Gastrocnemius medialis (tissue), 4 donors: ENCODE measurements at regions not wholly inside any gene's neighbourhood (a gene's known extent, or its start where the extent isn't known, plus 50 kb on each side); places are given as distances from the start of the nearest gene placed in this dataset.
A peak's percentile ranks its signal among the peaks of the same experiment; 100 is the strongest.

Experiments
- ATAC-seq, 2 donors: fragments of 150-250 bp; one replicate each; pipeline ENCODE4 v1.9.1; 2016
- DNase-seq, 2 donors: peaks; one replicate each; pipeline ENCODE4 v3.0.0-alpha.2; 2019
- H3K27ac ChIP-seq, 4 donors: fragments of 200-600 bp; sonication (generic); 1 replicate in 1 of 4; 2 replicates in 3 of 4; pipeline ENCODE4 v1.5.1; 2016 to 2018; ENCODE audit warnings: mild to moderate bottlenecking in 2 of 4, moderate library complexity in 1 of 4
- H3K27me3 ChIP-seq, 3 donors: fragments of 200-600 bp; sonication (generic) in 2 of 3; 1 replicate in 1 of 3; 2 replicates in 2 of 3; pipeline versions ENCODE4 v1.5.1 to v1.6.0; 2016 to 2019; ENCODE audit warnings: mild to moderate bottlenecking in 1 of 3, moderate library complexity in 1 of 3
- H3K36me3 ChIP-seq, 2 donors: fragments of 200-600 bp; sonication (generic) in 1 of 2; one replicate each; pipeline ENCODE4 v1.5.1; 2017 to 2018
- H3K4me1 ChIP-seq, 2 donors: fragments of 200-600 bp; sonication (generic) in 1 of 2; one replicate each; pipeline ENCODE4 v1.5.1; 2016 to 2017; ENCODE audit warnings: mild to moderate bottlenecking in 2 of 2
- H3K4me3 ChIP-seq, 4 donors: fragments of 200-600 bp; sonication (generic) in 3 of 4; 1 replicate in 1 of 4; 2 replicates in 3 of 4; pipeline ENCODE4 v1.5.1; 2016 to 2019; ENCODE audit warnings: mild to moderate bottlenecking in 2 of 4
- H3K9me3 ChIP-seq, 3 donors: fragments of 200-600 bp; sonication (generic) in 2 of 3; 1 replicate in 1 of 3; 2 replicates in 2 of 3; pipeline ENCODE4 v1.5.1; 2016 to 2019
- POLR2A ChIP-seq, 2 donors: fragments of 450-650 bp; IDR thresholded peaks; one replicate each; pipeline ENCODE4 v1.6.1; 2017; ENCODE audit warnings: antibody characterized with exemption in 2 of 2, mild to moderate bottlenecking in 2 of 2, moderate library complexity in 2 of 2
- in situ Hi-C, 4 donors: fragments of 200-750 bp; cut with MboI; loops; one replicate each; pipeline versions ENCODE4 v1.15.0 to v1.8.0; 2017; ENCODE audit warnings: low sequenced_read_pairs in 4 of 4
- intact Hi-C: fragments of 100-400 bp; cut with DNase I; formaldehyde crosslinking; loops from one replicate; pipeline ENCODE4 v1.15.1; 2023; ENCODE audit warnings: low total_unique reads
- TF ChIP-seq, protein P1 (sequence below), 5 experiments: fragments of 450-650 bp in 3 of 5; fragments of 200-600 bp in 2 of 5; sonication (generic) in 2 of 5; IDR thresholded peaks in 4 of 5; conservative IDR thresholded peaks in 1 of 5; 1 replicate in 4 of 5; 2 replicates in 1 of 5; pipeline ENCODE4 v1.5.1; 2016 to 2019; ENCODE audit warnings: antibody characterized with exemption in 5 of 5, mild to moderate bottlenecking in 3 of 5, moderate library complexity in 3 of 5

- no peaks in the 10 kb centered on the region for H3K27me3 ChIP-seq
- H3K36me3 ChIP-seq: no peaks in the 10 kb centered on the region
- in situ Hi-C loops (no loop called here), intact Hi-C loops (no loop called here)
- H3K27ac ChIP-seq: no peak overlapping the region
- no peaks in the 10 kb centered on the region for H3K4me1 ChIP-seq
- TF ChIP-seq, protein P1, sequence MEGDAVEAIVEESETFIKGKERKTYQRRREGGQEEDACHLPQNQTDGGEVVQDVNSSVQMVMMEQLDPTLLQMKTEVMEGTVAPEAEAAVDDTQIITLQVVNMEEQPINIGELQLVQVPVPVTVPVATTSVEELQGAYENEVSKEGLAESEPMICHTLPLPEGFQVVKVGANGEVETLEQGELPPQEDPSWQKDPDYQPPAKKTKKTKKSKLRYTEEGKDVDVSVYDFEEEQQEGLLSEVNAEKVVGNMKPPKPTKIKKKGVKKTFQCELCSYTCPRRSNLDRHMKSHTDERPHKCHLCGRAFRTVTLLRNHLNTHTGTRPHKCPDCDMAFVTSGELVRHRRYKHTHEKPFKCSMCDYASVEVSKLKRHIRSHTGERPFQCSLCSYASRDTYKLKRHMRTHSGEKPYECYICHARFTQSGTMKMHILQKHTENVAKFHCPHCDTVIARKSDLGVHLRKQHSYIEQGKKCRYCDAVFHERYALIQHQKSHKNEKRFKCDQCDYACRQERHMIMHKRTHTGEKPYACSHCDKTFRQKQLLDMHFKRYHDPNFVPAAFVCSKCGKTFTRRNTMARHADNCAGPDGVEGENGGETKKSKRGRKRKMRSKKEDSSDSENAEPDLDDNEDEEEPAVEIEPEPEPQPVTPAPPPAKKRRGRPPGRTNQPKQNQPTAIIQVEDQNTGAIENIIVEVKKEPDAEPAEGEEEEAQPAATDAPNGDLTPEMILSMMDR (IDR thresholded peaks at IDR 0.05 in 4 of 5, conservative IDR thresholded peaks at IDR 0.05 in 1 of 5): no peak
- TF ChIP-seq POLR2A (IDR thresholded peaks at IDR 0.05): no peak
- no peaks in the 10 kb centered on the region for H3K9me3 ChIP-seq
- DNase-seq: no peak
- no peak overlapping the region for H3K4me3 ChIP-seq
- ATAC-seq: no peak
These were observed 56.8 kb downstream of the IFNG start for GRCh38 chr12:68102731-68103130.

GRCh38 chr12:68102163-68102562 is 57.4 kb downstream of the IFNG start:
- DNase-seq (no peak), ATAC-seq (no peak)
- TF ChIP-seq, protein P1 (IDR thresholded peaks at IDR 0.05 in 4 of 5, conservative IDR thresholded peaks at IDR 0.05 in 1 of 5): no peak
- no peak for TF ChIP-seq POLR2A (IDR thresholded peaks at IDR 0.05)
- Histone ChIP-seq H3K27me3 (no peaks in the 10 kb centered on the region), H3K36me3 (no peaks in the 10 kb centered on the region), H3K27ac (no peak overlapping the region), H3K9me3 (no peaks in the 10 kb centered on the region), H3K4me3 (no peak overlapping the region), H3K4me1 (no peaks in the 10 kb centered on the region)
- in situ Hi-C loops: no loop called here
- intact Hi-C loops: no loop called here

DNA sequence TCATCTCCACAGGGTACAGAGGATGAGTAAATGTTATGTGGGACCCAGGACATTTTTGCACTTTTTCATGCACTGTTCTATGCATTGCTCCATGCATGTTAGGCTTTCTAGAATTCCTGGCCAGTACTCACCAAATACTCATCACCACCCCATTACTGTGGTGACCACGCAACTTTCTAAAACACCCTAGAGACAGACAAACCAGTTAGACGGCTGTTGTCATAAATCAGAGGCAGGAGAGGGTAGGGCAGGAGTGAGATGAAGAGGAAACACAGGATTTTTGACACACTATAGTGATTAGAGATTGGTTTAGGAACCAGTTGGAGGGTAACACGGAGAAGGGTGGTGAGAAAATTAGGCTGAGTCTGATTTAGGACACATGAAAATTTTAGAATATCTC is 59.3 kb downstream of the IFNG start:
- in situ Hi-C loops: no loop called here
- peak; percentile 40 to 49 for ATAC-seq
- Histone ChIP-seq H3K9me3 (no peaks in the 10 kb centered on the region), H3K27me3 (no peaks in the 10 kb centered on the region), H3K27ac (peak overlapping the region; percentile 63 to 71 (median 66)), H3K36me3 (no peaks in the 10 kb centered on the region), H3K4me1 (no peaks in the 10 kb centered on the region), H3K4me3 (peak overlapping the region; percentile 7 to 44 (median 24))
- DNase-seq: no peak
- TF ChIP-seq POLR2A (IDR thresholded peaks at IDR 0.05): no peak
- intact Hi-C loops: no loop called here

- DNase-seq: no peak
- no peaks in the 10 kb centered on the region for H3K27me3 ChIP-seq
- peak overlapping the region; percentile 31 to 71 (median 64) for H3K27ac ChIP-seq
- in situ Hi-C loops: no loop called here
- peak overlapping the region in 1 of 4 donors; percentile 44 for H3K4me3 ChIP-seq
- H3K4me1 ChIP-seq: no peaks in the 10 kb centered on the region
- TF ChIP-seq, protein P1 (IDR thresholded peaks at IDR 0.05 in 4 of 5, conservative IDR thresholded peaks at IDR 0.05 in 1 of 5): no peak
- TF ChIP-seq POLR2A (IDR thresholded peaks at IDR 0.05): no peak
- H3K9me3 ChIP-seq: no peaks in the 10 kb centered on the region
- intact Hi-C loops: no loop called here
- no peaks in the 10 kb centered on the region for H3K36me3 ChIP-seq
- no peak for ATAC-seq
These were observed 60.6 kb downstream of the IFNG start for GRCh38 chr12:68098939-68099338.

DNA sequence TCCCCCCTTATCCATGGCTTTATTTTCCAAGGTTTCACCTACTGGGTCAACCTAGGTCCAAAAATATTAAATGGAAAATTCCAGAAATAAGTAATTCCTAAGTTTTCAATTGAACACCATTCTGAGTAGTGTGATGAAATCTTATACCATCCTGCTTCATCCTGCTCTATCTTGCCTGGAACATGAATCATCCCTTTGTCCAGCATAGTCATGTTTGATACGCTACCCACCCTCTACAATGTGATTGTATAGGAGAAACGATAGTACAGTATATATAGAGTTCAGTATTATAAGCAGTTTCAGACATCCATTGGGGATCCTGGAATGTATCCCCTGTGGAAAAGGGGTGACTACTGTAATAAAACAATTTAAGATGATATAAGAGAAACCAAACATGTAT is 62.2 kb downstream of the IFNG start:
- DNase-seq: no peak
- Histone ChIP-seq H3K4me3 (no peak overlapping the region), H3K36me3 (no peaks in the 10 kb centered on the region), H3K27me3 (no peaks in the 10 kb centered on the region), H3K27ac (no peak overlapping the region), H3K9me3 (no peaks in the 10 kb centered on the region), H3K4me1 (no peaks in the 10 kb centered on the region)
- intact Hi-C loops: no loop called here
- in situ Hi-C loops: no loop called here
- no peak for TF ChIP-seq POLR2A (IDR thresholded peaks at IDR 0.05)
- TF ChIP-seq, protein P1 (IDR thresholded peaks at IDR 0.05 in 4 of 5, conservative IDR thresholded peaks at IDR 0.05 in 1 of 5): no peak
- no peak for ATAC-seq
